HepG2 (cell line): ENCODE measurements at regions not wholly inside any gene's neighbourhood (a gene's known extent, or its start where the extent isn't known, plus 50 kb on each side); places are given as distances from the start of the nearest gene placed in this dataset.

Experiments
- CEBPB ChIP-seq: IDR thresholded peaks from 2 replicates; pipeline ENCODE4 v1.6.1; 2011; ENCODE audit warnings: low read depth, low read length, improper control_type of control experiment, borderline replicate concordance
- MTF2 ChIP-seq: sonication (generic); formaldehyde crosslinking; IDR thresholded peaks from 2 replicates; pipeline ENCODE4 v1.5.0; 2020; ENCODE audit warnings: missing genetic modification reagents, borderline replicate concordance
- MYC ChIP-seq: sonication (generic); formaldehyde crosslinking; IDR thresholded peaks from 2 replicates; pipeline ENCODE4 v1.9.0; 2021; ENCODE audit warnings: missing genetic modification reagents, borderline replicate concordance
- NFKB2 ChIP-seq: sonication (generic); formaldehyde crosslinking; IDR thresholded peaks from 2 replicates; pipeline ENCODE4 v1.4.0; 2020; ENCODE audit warnings: missing genetic modification reagents, borderline replicate concordance
- POLR2A ChIP-seq, 2 experiments: IDR thresholded peaks; 2 replicates each; pipeline ENCODE4 v1.6.1; 2011; ENCODE audit warnings: low read depth in 2 of 2, low read length in 2 of 2, mild to moderate bottlenecking in 1 of 2, moderate library complexity in 1 of 2; ENCODE audit not compliant: insufficient read depth in 1 of 2
- RELA ChIP-seq: sonication (generic); formaldehyde crosslinking; IDR thresholded peaks from 2 replicates; pipeline ENCODE4 v1.4.0; 2020; ENCODE audit warnings: missing genetic modification reagents
- SIN3B ChIP-seq: fragments of 150-350 bp; IDR thresholded peaks from 2 replicates; pipeline ENCODE4 v1.6.1; 2014; ENCODE audit warnings: low read length
- SP2 ChIP-seq: sonication (generic); formaldehyde crosslinking; IDR thresholded peaks from 2 replicates; pipeline ENCODE4 v1.5.1; 2020; ENCODE audit warnings: mild to moderate bottlenecking, missing genetic modification reagents
- TAF1 ChIP-seq: sonication (generic); formaldehyde crosslinking; IDR thresholded peaks from 2 replicates; pipeline ENCODE4 v1.4.0; 2020; ENCODE audit warnings: missing genetic modification reagents
- TOPORS ChIP-seq: sonication (generic); formaldehyde crosslinking; IDR thresholded peaks from 2 replicates; pipeline ENCODE4 v1.8.0; 2023; ENCODE audit warnings: mild to moderate bottlenecking, missing genetic modification reagents
- YEATS2 ChIP-seq: sonication (generic); formaldehyde crosslinking; IDR thresholded peaks from 2 replicates; pipeline ENCODE4 v1.4.0; 2020; ENCODE audit warnings: missing genetic modification reagents, borderline replicate concordance
- ZNF446 ChIP-seq: sonication (generic); formaldehyde crosslinking; IDR thresholded peaks from 2 replicates; pipeline ENCODE4 v1.5.0; 2020; ENCODE audit warnings: mild to moderate bottlenecking, missing genetic modification reagents
- TF ChIP-seq, protein P1 (sequence below): sonication (generic); formaldehyde crosslinking; IDR thresholded peaks from 2 replicates; pipeline ENCODE4 v1.5.0; 2020; ENCODE audit warnings: mild to moderate bottlenecking, missing genetic modification reagents, moderate library complexity

DNA sequence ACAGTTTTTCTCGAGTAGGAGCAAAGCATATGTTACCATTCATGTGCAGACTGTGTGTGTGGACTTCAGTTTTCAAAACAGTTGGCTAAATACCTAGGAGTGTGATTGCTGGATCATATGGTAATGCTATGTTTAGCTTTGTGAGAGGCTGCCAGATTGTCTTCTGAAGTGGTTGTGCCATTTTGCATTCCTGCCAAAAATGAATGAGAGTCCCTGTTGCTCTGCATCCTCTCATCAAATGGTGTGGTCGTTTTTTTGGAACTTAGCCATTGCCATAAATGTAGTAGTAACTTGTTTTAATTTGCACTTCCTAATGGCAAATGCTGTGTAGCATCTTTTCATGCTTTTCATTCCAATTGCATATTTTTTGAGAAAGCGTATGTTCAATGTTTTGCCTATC, 77.2 kb upstream of the NDN start:
- no peak for TF ChIP-seq MYC (CRISPR knock-in tag)
- TF ChIP-seq POLR2A (IDR thresholded peaks at IDR 0.05; ENCODE audit: insufficient read depth in 1 of 2, low read depth in 2 of 2, low read length in 2 of 2), result no peak
- TF ChIP-seq SP2, result no peak
- no peak for TF ChIP-seq CEBPB
- no peak for TF ChIP-seq RELA (CRISPR knock-in tag)
- no peak for TF ChIP-seq NFKB2 (CRISPR knock-in tag)
- no peak for TF ChIP-seq TAF1 (CRISPR knock-in tag)
- no peak for TF ChIP-seq SIN3B
- TF ChIP-seq, protein P1, sequence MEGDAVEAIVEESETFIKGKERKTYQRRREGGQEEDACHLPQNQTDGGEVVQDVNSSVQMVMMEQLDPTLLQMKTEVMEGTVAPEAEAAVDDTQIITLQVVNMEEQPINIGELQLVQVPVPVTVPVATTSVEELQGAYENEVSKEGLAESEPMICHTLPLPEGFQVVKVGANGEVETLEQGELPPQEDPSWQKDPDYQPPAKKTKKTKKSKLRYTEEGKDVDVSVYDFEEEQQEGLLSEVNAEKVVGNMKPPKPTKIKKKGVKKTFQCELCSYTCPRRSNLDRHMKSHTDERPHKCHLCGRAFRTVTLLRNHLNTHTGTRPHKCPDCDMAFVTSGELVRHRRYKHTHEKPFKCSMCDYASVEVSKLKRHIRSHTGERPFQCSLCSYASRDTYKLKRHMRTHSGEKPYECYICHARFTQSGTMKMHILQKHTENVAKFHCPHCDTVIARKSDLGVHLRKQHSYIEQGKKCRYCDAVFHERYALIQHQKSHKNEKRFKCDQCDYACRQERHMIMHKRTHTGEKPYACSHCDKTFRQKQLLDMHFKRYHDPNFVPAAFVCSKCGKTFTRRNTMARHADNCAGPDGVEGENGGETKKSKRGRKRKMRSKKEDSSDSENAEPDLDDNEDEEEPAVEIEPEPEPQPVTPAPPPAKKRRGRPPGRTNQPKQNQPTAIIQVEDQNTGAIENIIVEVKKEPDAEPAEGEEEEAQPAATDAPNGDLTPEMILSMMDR (CRISPR knock-in tag), result no peak
- TF ChIP-seq ZNF446, result no peak
- TF ChIP-seq TOPORS (CRISPR knock-in tag), result no peak
- TF ChIP-seq MTF2, result no peak
- TF ChIP-seq YEATS2 (CRISPR knock-in tag), result no peak
